ENCODE measurements at regions not wholly inside any gene's neighbourhood (a gene's known extent, or its start where the extent isn't known, plus 50 kb on each side); places are given as distances from the start of the nearest gene placed in this dataset.

DNA sequence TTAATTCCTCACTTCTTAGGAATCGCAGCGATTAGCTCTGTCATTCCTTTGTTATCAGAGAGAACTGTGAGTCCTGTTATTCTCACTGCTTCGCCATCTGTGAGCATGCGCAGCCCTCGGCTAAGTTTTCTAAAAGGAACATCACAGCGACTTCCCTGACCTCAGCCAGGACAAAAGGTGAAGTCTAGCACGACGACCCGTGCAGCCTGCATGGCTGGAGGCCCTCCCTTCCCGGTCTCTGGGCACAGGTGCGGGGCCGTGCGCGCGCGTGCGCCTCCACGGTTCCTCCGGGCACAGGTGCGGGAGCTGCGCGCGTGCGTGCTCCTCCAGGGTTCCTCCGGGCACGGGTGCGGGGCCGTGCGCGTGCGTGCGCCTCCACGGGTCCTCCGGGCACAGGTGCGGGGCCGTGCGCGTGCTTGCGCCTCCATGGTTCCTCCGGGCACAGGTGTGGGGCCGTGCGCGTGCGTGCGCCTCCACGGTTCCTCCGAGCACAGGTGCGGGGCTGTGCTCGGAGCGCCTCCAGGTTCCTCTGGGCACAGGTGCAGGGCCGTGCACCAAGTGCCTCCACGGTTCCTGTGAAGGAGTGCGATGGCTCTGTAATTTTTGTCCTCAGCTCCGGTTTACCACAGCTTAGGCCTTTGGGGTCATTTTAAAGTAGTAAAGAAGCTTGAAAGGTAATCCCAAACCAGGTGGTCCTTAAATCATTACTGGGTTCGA, 212.3 kb downstream of the ERMARD start:
- Histone ChIP-seq H3K18ac (ENCODE audit: extremely low read depth, low read length) (no peak overlapping the region), H3K9me3 (ENCODE audit: insufficient read depth in 2 of 2, low read depth in 1 of 2, low read length in 1 of 2) (peaks cover 0 to 5% of the 10 kb centered on the region in 2 experiments; a peak in 1 of 4 replicates), H3K9ac (replicated peaks in 1 of 4; ENCODE audit: extremely low read depth in 1 of 4, low read depth in 3 of 4, low read length in 3 of 4) (no peak overlapping the region), H2BK15ac (ENCODE audit: low read length) (no peak overlapping the region), H3K4me2 (ENCODE audit: insufficient read depth in 1 of 2, low read depth in 2 of 2, low read length in 2 of 2) (no peak overlapping the region), H4K5ac (ENCODE audit: insufficient read length, low read depth, low read length) (no peak overlapping the region), H2AK5ac (ENCODE audit: low read depth, low read length) (no peak overlapping the region), H3K23ac (ENCODE audit: insufficient read length) (no peak overlapping the region), H4K8ac (ENCODE audit: extremely low read depth, insufficient read depth, low read length) (peak overlapping the region; percentile 37), H2BK5ac (ENCODE audit: low read depth, low read length) (no peak overlapping the region), H3K14ac (ENCODE audit: insufficient read length) (no peak overlapping the region), H4K91ac (replicated peaks; ENCODE audit: insufficient read length, low read length) (no peak overlapping the region), H3K56ac (replicated peaks; ENCODE audit: insufficient read length, low read depth, low read length) (no peak overlapping the region), H2BK20ac (ENCODE audit: low read length) (no peak overlapping the region), H2BK120ac (replicated peaks; ENCODE audit: low read depth, low read length) (no peak overlapping the region), H3K4ac (replicated peaks; ENCODE audit: insufficient read length, low read depth, low read length) (no peak overlapping the region), H3K27ac (ENCODE audit: low read depth, low read length) (no peak overlapping the region), H2AFZ (ENCODE audit: low read length) (no peak overlapping the region), H3K4me1 (replicated peaks in 1 of 4; ENCODE audit: control insufficient read depth in 3 of 4, insufficient read depth in 4 of 4, low read length in 3 of 4) (peaks cover 0 to 6% (median under 1%) of the 10 kb centered on the region in 4 experiments; a peak in 2 of 7 replicates), H3K36me3 (ENCODE audit: control insufficient read depth in 2 of 4, insufficient read depth in 4 of 4, low read length in 3 of 4) (no peaks in the 10 kb centered on the region), H3K79me2 (ENCODE audit: control insufficient read depth in 1 of 2, insufficient read depth in 2 of 2, low read length in 2 of 2) (no peaks in the 10 kb centered on the region), H3K23me2 (ENCODE audit: low read depth, low read length) (no peaks in the 10 kb centered on the region; the same call in 1 of the 2 replicates), H3K79me1 (ENCODE audit: low read depth, low read length) (no peaks in the 10 kb centered on the region), H3K4me3 (ENCODE audit: extremely low read depth in 1 of 4, insufficient read depth in 2 of 4, low read depth in 3 of 4, low read length in 4 of 4) (no peak overlapping the region), H4K20me1 (replicated peaks in 1 of 2; ENCODE audit: control insufficient read depth in 1 of 2, insufficient read depth in 2 of 2, low read length in 2 of 2) (no peaks in the 10 kb centered on the region), H3K27me3 (replicated peaks in 1 of 4; ENCODE audit: control insufficient read depth in 3 of 4, extremely low read depth in 1 of 4, insufficient read depth in 3 of 4, low read length in 3 of 4) (peaks cover 0 to 16% (median 8%) of the 10 kb centered on the region in 4 experiments; a peak in 5 of 7 replicates), H2BK12ac (ENCODE audit: low read depth, low read length) (no peak overlapping the region)
- ChIA-PET CTCF (ENCODE audit: partially characterized antibody) (interaction anchor here (0.6 to 3.9 kb wide), 8 partner anchors 13 to 190 kb away, joined by 3 to 11 read pairs (median 4); no protein-coding TSS in a partner anchor), POLR2A (ENCODE audit: partially characterized antibody) (interaction anchor here (1.6 kb wide), 1 partner anchor 19 kb away, joined by 4 read pairs; no protein-coding TSS in a partner anchor)
- TF ChIP-seq, protein P1, sequence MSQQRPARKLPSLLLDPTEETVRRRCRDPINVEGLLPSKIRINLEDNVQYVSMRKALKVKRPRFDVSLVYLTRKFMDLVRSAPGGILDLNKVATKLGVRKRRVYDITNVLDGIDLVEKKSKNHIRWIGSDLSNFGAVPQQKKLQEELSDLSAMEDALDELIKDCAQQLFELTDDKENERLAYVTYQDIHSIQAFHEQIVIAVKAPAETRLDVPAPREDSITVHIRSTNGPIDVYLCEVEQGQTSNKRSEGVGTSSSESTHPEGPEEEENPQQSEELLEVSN (IDR thresholded peaks at IDR 0.05) = no peak
- no peak for DNase-seq (ENCODE audit: low read depth in 1 of 2, low spot score in 2 of 2)
- whole genome bisulfite sequencing, 2 experiments (ENCODE audit: extremely low coverage in 1 of 2, insufficient coverage in 1 of 2, insufficient read length in 1 of 2, insufficient replicate concordance in 2 of 2, low coverage in 1 of 2, low lambda C conversion rate in 2 of 2, missing lambda C conversion rate in 1 of 2) = 91% methylated on average over 45 of the region's 55 CpGs; no CpG with 5 or more reads in 1 of the 2 experiments
- no peak for FAIRE-seq

Data from H1 (cell line).